A673 (cell line): ENCODE measurements at regions not wholly inside any gene's neighbourhood (a gene's known extent, or its start where the extent isn't known, plus 50 kb on each side); places are given as distances from the start of the nearest gene placed in this dataset.

ENCODE experiments used
- BruUV-seq: library from RNA; stranded (reverse); fragments of 400-500 nt; replicated peaks from 2 replicates; lab custom pipeline; 2021; lab: Mats Ljungman, UMichigan
- CTCF ChIA-PET: fragments of 300-600 bp; sonication (Branson Sonifier 250); formaldehyde crosslinking; loops from one replicate; lab custom pipeline; 2022; ENCODE audit warnings: antibody characterized with exemption; lab: Charles Lee
- POLR2A ChIA-PET: fragments of 300-600 bp; sonication (Branson Sonifier 250); formaldehyde crosslinking; loops from one replicate; lab custom pipeline; 2022; ENCODE audit warnings: antibody characterized with exemption; ENCODE audit not compliant: low non-redundant PET; lab: Charles Lee
- DNase-seq: peaks from one replicate; pipeline ENCODE4 v3.0.0-alpha.2; 2015; ENCODE audit warnings: low spot score
- H3K27ac ChIP-seq: fragments of 200-600 bp; sonication (generic); 2 replicates; pipeline ENCODE4 v1.5.1; 2016; ENCODE audit warnings: mixed run types, low read depth, mild to moderate bottlenecking, mixed read lengths, antibody characterized with exemption, low read length; ENCODE audit not compliant: poor library complexity, severe bottlenecking
- H3K27me3 ChIP-seq: fragments of 200-600 bp; sonication (generic); replicated peaks from 2 replicates; pipeline ENCODE4 v1.6.1; 2017; ENCODE audit warnings: mixed run types, low read depth, mild to moderate bottlenecking, mixed read lengths, antibody characterized with exemption, low read length; ENCODE audit not compliant: insufficient read depth, poor library complexity
- H3K36me3 ChIP-seq: fragments of 200-600 bp; sonication (generic); 2 replicates; pipeline ENCODE4 v1.6.1; 2016; ENCODE audit warnings: mixed run types, mild to moderate bottlenecking, mixed read lengths, antibody characterized with exemption, low read length; ENCODE audit not compliant: insufficient read depth, poor library complexity, severe bottlenecking
- H3K4me1 ChIP-seq: fragments of 200-600 bp; sonication (generic); 2 replicates; pipeline ENCODE4 v1.6.1; 2017; ENCODE audit warnings: mixed run types, mild to moderate bottlenecking, mixed read lengths, antibody characterized with exemption, low read length; ENCODE audit not compliant: insufficient read depth, poor library complexity, severe bottlenecking
- H3K4me3 ChIP-seq: fragments of 200-600 bp; sonication (generic); 2 replicates; pipeline ENCODE4 v1.5.1; 2016; ENCODE audit warnings: low read depth, mixed run types, mild to moderate bottlenecking, mixed read lengths, low read length; ENCODE audit not compliant: poor library complexity, severe bottlenecking
- H3K9me3 ChIP-seq: fragments of 200-600 bp; sonication (generic); 2 replicates; pipeline ENCODE4 v1.6.1; 2016; ENCODE audit warnings: mixed run types, low read depth, mild to moderate bottlenecking, mixed read lengths, antibody characterized with exemption, low read length; ENCODE audit not compliant: poor library complexity, severe bottlenecking
- CTCF ChIP-seq: fragments of 300-800, 200-600 bp; sonication (generic); conservative IDR thresholded peaks from 2 replicates; pipeline ENCODE4 v1.5.1; 2017; ENCODE audit warnings: low read depth, mild to moderate bottlenecking, antibody characterized with exemption, low read length, moderate library complexity, mixed read lengths
- EZH2 ChIP-seq: fragments of 200-600 bp; sonication (generic); IDR thresholded peaks from 2 replicates; pipeline ENCODE4 v1.6.1; 2017; ENCODE audit warnings: borderline replicate concordance, low read depth, mild to moderate bottlenecking, mixed read lengths, antibody characterized with exemption, low read length; ENCODE audit not compliant: poor library complexity, severe bottlenecking
- intact Hi-C: fragments of 100-400 bp; cut with micrococcal nuclease; formaldehyde crosslinking; loops from one replicate; pipeline ENCODE4 v1.10.0; 2022; ENCODE audit not compliant: unreplicated experiment

DNA sequence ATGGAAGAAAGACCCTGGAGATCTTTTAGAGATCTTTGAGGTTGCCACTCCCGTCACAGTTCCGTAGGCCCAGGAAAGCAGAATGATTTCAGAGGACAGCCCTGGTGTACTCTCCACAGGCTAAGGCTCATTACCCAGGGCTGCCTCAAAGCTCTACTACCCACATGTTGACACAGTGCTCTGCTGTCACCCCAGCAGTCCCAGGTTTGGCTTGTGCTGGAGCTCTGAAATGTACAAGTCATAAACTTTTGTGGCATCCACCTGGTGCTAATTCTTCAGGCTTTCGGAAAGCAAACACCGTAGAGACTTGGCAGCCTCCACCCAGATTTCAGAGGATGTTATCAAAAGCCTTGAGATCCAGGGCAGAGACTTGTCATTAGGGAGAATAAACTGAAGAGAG is 136.5 kb downstream of the MTRR start:
- ChIA-PET CTCF (no interaction called here), POLR2A (no interaction called here)
- TF ChIP-seq CTCF (no peak), EZH2 (no peak)
- no TSS peak for BruUV-seq
- H3K9me3 ChIP-seq, result no peaks in the 10 kb centered on the region
- H3K27me3 ChIP-seq, result no peaks in the 10 kb centered on the region
- H3K4me1 ChIP-seq, result no peaks in the 10 kb centered on the region
- H3K4me3 ChIP-seq, result no peak overlapping the region
- no peak for DNase-seq
- no peaks in the 10 kb centered on the region for H3K36me3 ChIP-seq
- H3K27ac ChIP-seq, result no peak overlapping the region
- intact Hi-C loops, result no loop called here

GRCh38 chr5:8012131-8012977 is 143.4 kb downstream of the MTRR start:
- H3K27ac ChIP-seq, result no peak overlapping the region
- BruUV-seq, result no TSS peak
- CTCF ChIA-PET, result no interaction called here
- POLR2A ChIA-PET, result no interaction called here
- H3K36me3 ChIP-seq, result no peaks in the 10 kb centered on the region
- intact Hi-C loops, result no loop called here
- no peak for DNase-seq
- no peak overlapping the region for H3K4me3 ChIP-seq
- H3K27me3 ChIP-seq, result no peaks in the 10 kb centered on the region
- no peaks in the 10 kb centered on the region for H3K9me3 ChIP-seq
- TF ChIP-seq CTCF, result no peak
- TF ChIP-seq EZH2, result no peak
- H3K4me1 ChIP-seq, result peaks cover 5% of the 10 kb centered on the region

DNA sequence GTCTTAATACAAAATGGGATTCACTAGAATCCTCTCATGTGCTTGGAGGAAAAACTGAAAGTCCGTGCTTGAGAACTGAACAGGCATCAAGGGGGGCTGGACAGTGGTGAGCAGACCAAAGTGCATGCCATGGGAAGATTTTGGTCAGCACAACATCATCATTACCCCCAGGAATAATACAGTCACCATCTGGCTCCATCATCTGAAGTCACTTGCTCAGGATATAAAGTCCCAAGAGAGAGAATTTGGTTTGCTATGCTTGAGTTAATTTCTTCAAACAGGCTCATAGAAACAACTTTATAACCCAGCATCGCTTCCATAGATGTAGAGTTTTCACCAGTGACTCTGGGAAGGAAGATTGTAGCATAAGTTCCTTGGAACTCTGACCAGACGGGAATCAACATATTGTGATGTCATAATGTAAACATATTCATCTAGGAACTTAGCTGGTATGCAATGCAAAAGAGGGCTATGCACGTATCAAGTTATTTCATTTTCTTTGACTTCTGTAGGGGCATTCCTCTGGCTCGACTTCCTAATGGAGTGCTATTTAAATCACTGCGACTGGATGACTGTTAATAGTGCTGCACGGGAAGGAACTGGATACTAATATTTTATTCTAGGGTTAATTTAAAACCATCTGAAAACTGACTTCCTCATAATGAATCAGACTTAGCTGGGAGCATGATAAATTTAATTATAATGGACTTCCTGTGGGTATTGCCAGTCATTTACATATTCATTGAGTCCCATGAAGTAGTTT is 145.2 kb downstream of the MTRR start:
- H3K27me3 ChIP-seq, result no peaks in the 10 kb centered on the region
- no peak for TF ChIP-seq EZH2
- TF ChIP-seq CTCF, result no peak
- no peaks in the 10 kb centered on the region for H3K9me3 ChIP-seq
- no peak overlapping the region for H3K27ac ChIP-seq
- no peak overlapping the region for H3K4me3 ChIP-seq
- intact Hi-C loops, result no loop called here
- ChIA-PET CTCF (no interaction called here), POLR2A (no interaction called here)
- peaks cover 5% of the 10 kb centered on the region for H3K4me1 ChIP-seq
- peak; percentile 58 for DNase-seq
- no peaks in the 10 kb centered on the region for H3K36me3 ChIP-seq
- no TSS peak for BruUV-seq
